ENCODE measurements at regions not wholly inside any gene's neighbourhood (a gene's known extent, or its start where the extent isn't known, plus 50 kb on each side); places are given as distances from the start of the nearest gene placed in this dataset.

DNA sequence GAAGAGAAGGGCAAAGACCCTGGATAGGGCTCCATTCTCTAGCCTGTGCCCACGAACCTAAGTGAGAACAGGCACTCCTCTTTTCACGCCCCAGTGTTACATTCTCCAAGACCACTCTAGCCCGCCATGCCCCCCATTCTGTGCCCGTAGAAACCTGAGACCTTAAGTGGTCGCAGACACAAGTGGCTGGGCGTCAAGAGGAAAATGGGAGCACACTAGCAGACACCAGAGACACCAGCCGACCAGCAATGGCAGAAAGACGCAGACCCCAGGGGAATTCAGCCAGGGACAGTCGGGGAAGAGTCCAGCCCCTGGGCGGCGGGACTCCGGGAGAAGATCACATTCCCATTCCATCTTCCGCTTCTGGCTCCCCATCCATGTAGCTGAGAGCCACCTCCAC is 2027.9 kb downstream of the PCDH7 start:
- H3K4me3 Mint-ChIP-seq, result no peak overlapping the region
- no peaks in the 10 kb centered on the region for H3K27me3 Mint-ChIP-seq
- H3K36me3 Mint-ChIP-seq, result no peaks in the 10 kb centered on the region
- H3K27ac Mint-ChIP-seq, result no peak overlapping the region
- no peaks in the 10 kb centered on the region for H3K4me1 Mint-ChIP-seq
- H3K9me3 Mint-ChIP-seq, result no peaks in the 10 kb centered on the region

DNA sequence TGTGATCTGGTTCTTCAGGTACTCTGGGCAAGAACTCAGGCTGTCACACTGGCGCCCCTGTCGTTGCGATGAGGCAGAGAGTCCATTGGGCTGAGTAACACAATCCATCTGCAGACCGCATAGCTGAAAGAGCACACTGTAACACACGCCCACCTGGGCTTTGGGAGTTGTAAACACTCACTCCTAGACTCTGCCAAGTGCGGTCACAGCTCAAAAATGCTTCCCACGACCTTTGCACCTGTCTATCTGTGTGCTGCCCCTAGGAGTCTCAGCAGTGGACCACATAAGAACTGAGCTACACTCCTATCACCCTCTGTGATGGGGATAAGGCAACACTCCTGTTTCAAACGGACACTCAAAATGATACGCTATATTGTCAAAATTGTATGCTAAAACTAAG is 2028.3 kb downstream of the PCDH7 start:
- H3K27me3 Mint-ChIP-seq, result no peaks in the 10 kb centered on the region
- H3K4me3 Mint-ChIP-seq, result no peak overlapping the region
- H3K36me3 Mint-ChIP-seq, result no peaks in the 10 kb centered on the region
- H3K9me3 Mint-ChIP-seq, result no peaks in the 10 kb centered on the region
- H3K4me1 Mint-ChIP-seq, result no peaks in the 10 kb centered on the region
- H3K27ac Mint-ChIP-seq, result no peak overlapping the region

GRCh38 chr4:32752962-32753361 is 2032.8 kb downstream of the PCDH7 start:
- Mint-ChIP-seq H3K4me1 (no peaks in the 10 kb centered on the region), H3K9me3 (peaks cover 16% of the 10 kb centered on the region), H3K27me3 (no peaks in the 10 kb centered on the region), H3K36me3 (no peaks in the 10 kb centered on the region), H3K27ac (no peak overlapping the region), H3K4me3 (no peak overlapping the region)

GRCh38 chr4:32768664-32769389 is 2048.7 kb downstream of the PCDH7 start:
- no peaks in the 10 kb centered on the region for H3K27me3 Mint-ChIP-seq
- no peak overlapping the region for H3K27ac Mint-ChIP-seq
- no peaks in the 10 kb centered on the region for H3K4me1 Mint-ChIP-seq
- H3K4me3 Mint-ChIP-seq, result no peak overlapping the region
- peaks cover 5% of the 10 kb centered on the region for H3K9me3 Mint-ChIP-seq
- H3K36me3 Mint-ChIP-seq, result no peaks in the 10 kb centered on the region

DNA sequence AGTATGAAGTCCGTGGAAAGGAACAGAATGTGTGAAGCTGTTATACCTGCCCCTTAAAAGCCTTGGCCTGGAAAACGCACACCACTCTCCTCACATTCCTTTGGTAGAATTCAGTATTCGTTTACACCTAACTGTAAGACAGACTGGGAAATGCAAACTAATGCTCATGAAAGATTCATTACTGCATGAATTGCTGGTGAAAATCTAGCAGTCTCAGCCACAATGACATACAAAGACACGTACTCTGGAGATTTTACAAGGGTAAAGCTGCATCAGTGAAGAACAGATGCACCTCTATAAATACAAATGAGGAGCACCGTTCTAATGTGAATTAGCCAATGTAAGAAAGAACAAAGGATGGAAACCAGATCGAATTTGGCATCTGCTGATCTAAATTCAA is 2051.3 kb downstream of the PCDH7 start:
- H3K9me3 Mint-ChIP-seq, result peaks cover 5% of the 10 kb centered on the region
- H3K36me3 Mint-ChIP-seq, result no peaks in the 10 kb centered on the region
- no peaks in the 10 kb centered on the region for H3K27me3 Mint-ChIP-seq
- H3K4me3 Mint-ChIP-seq, result no peak overlapping the region
- no peak overlapping the region for H3K27ac Mint-ChIP-seq
- H3K4me1 Mint-ChIP-seq, result no peaks in the 10 kb centered on the region

GRCh38 chr4:32775049-32775448 is 2054.9 kb downstream of the PCDH7 start:
- no peaks in the 10 kb centered on the region for H3K27me3 Mint-ChIP-seq
- no peak overlapping the region for H3K4me3 Mint-ChIP-seq
- no peaks in the 10 kb centered on the region for H3K4me1 Mint-ChIP-seq
- H3K9me3 Mint-ChIP-seq, result peaks cover 14% of the 10 kb centered on the region
- H3K36me3 Mint-ChIP-seq, result no peaks in the 10 kb centered on the region
- H3K27ac Mint-ChIP-seq, result no peak overlapping the region

DNA sequence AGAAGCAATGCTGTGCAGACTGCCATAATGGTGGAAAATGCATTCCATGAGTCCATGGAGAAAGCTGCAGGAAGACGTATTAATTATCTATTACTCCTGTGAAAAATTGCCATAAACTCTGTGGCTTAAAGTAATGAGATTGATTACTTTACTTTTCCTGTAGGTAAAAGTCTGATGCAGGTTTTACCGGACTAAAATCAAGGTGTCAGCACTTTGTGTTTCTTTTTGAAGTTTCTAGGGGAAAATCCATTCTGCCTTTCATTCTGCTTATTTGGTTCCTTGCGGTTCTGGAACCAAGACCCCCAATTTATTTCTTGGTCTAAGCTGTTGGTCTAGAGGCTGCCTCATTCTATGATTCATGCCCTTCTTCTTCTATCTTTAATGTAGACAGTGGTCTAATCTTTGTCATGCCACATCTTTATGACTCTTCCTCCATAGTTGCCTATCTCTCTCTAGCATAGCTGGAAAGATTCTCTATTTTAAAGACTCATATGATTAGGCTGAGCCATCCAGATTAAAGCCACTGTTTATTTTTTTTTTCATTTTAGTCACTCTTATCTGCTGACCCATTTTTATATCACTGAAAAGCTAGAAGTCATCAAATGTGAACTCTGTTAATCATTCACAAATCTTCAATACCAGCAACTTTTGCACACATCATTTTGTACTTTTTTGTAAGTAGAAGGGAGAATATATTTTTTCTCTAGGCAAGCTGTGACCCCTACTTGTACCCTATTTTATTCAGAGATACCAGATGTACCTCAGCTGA is 2056.4 kb downstream of the PCDH7 start:
- no peak overlapping the region for H3K4me3 Mint-ChIP-seq
- no peaks in the 10 kb centered on the region for H3K27me3 Mint-ChIP-seq
- peaks cover 14% of the 10 kb centered on the region for H3K9me3 Mint-ChIP-seq
- no peaks in the 10 kb centered on the region for H3K4me1 Mint-ChIP-seq
- H3K27ac Mint-ChIP-seq, result no peak overlapping the region
- no peaks in the 10 kb centered on the region for H3K36me3 Mint-ChIP-seq

DNA sequence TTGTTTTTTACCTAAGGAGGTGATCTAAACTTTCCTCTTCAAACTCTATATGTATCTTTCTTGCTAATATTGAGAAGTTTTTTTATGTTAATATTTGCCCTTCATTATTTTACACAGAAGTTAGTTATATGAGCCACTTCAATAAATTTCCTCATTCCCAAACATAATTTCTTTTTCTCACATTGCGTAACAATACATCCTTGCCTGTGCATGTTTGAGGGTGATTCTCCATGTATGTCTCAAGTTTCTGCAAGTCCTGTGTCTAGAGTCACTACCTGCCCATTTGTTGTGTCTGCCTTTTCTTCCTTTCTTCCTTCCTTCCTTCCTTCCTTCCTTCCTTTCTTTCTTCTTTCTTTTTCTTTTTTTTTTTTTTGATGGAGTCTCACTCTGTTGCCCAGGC is 2057.9 kb downstream of the PCDH7 start:
- H3K4me3 Mint-ChIP-seq, result no peak overlapping the region
- H3K27me3 Mint-ChIP-seq, result no peaks in the 10 kb centered on the region
- H3K4me1 Mint-ChIP-seq, result no peaks in the 10 kb centered on the region
- H3K27ac Mint-ChIP-seq, result no peak overlapping the region
- peaks cover 14% of the 10 kb centered on the region for H3K9me3 Mint-ChIP-seq
- H3K36me3 Mint-ChIP-seq, result no peaks in the 10 kb centered on the region

DNA sequence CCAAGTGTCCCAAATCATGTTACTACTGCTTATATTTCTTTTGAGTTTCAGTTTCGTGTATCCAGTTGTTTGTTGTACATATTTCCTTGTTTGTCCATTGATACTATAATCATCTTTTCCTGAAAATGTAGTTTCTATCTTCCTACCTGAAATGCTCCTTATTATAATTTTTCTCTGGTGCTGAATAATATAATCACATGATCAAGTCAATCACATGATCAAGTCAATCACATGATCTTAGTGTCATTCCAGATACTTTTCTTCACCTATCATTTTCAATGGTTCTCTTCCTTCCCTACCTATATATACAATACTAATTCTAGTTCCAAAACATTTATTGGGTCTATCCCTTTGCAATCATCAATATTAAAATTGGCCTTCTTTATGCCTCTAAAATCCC is 2058.8 kb downstream of the PCDH7 start:
- Mint-ChIP-seq H3K27ac (no peak overlapping the region), H3K4me3 (no peak overlapping the region), H3K27me3 (no peaks in the 10 kb centered on the region), H3K36me3 (no peaks in the 10 kb centered on the region), H3K9me3 (peaks cover 14% of the 10 kb centered on the region), H3K4me1 (no peaks in the 10 kb centered on the region)

DNA sequence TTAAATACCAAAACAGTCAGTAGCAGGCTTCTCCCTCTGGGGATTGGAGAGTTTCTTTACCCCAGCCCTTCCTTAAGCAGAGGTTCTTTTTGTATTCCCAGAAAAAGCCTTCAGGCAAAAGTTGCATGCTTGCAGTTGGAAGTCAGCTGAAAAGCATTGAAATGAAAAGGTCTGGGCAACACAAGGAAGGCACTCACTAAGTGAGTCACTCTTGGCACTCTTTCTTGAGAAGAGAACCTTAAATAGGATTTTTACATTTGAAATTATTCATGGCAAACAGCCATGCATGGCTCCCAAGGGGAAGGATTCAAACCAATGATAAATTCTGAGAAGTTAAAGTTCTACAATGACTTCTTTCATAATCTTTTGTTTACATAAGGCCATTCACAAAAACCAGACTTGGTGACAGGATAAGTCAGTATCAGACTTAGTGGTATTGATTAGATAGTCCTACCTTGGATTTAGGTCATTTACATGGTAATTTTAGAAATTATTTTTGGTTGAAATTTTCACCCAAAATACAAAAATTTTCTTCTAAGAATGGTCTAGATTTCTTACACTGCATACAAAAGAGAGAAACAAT is 2068.9 kb downstream of the PCDH7 start:
- H3K36me3 Mint-ChIP-seq, result no peaks in the 10 kb centered on the region

DNA sequence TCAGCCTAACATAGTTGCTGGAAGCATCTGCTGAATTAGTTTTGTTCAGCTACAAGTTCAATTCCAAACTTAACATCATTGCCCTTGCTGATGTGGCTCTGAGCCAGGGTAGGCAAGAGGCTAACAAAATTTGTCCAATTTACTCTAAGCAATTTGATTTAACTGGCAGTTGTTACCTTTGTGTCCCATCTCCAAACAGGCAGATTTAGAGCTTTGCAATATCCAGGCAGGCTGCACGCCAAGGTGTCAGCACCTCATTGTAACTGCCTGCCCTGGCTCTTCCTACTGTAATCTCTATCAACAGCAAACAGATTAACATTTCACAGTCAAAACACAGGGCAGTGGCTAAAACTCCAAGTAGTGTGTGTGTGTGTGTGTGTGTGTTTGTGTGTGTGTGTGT is 2070.6 kb downstream of the PCDH7 start:
- Mint-ChIP-seq H3K27me3 (no peaks in the 10 kb centered on the region), H3K4me3 (no peak overlapping the region), H3K27ac (no peak overlapping the region), H3K9me3 (peaks cover 4% of the 10 kb centered on the region), H3K36me3 (no peaks in the 10 kb centered on the region), H3K4me1 (no peaks in the 10 kb centered on the region)

More for the DNA sequence above, 2068.9 kb downstream of the PCDH7 start:
- H3K27me3 Mint-ChIP-seq, result no peaks in the 10 kb centered on the region
- H3K27ac Mint-ChIP-seq, result no peak overlapping the region
- no peak overlapping the region for H3K4me3 Mint-ChIP-seq
- no peaks in the 10 kb centered on the region for H3K4me1 Mint-ChIP-seq
- H3K9me3 Mint-ChIP-seq, result peaks cover 4% of the 10 kb centered on the region

GRCh38 chr4:32798471-32799159 is 2078.4 kb downstream of the PCDH7 start:
- H3K36me3 Mint-ChIP-seq, result no peaks in the 10 kb centered on the region
- H3K27me3 Mint-ChIP-seq, result no peaks in the 10 kb centered on the region
- H3K4me1 Mint-ChIP-seq, result no peaks in the 10 kb centered on the region
- H3K4me3 Mint-ChIP-seq, result no peak overlapping the region
- no peaks in the 10 kb centered on the region for H3K9me3 Mint-ChIP-seq
- no peak overlapping the region for H3K27ac Mint-ChIP-seq

DNA sequence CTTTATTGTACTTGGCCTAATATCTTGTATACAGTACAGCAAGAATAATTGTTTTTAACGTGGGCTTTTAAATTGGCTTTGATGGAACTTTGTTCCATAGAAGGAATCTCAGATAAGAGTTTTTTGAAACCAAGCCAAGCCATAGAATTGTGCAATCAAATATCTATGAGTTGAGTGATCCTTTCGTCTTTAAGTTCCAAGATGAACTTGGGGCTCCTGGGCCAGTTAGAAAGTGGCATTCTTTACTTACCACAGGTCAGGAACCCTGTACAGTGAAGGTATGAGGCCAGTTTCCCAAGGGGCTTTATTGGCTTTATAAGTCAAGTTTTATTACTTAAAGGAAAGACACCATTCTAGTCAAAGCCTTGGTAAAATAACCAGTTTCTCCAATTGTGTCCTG is 2104.2 kb downstream of the PCDH7 start:
- no peaks in the 10 kb centered on the region for H3K36me3 Mint-ChIP-seq
- no peaks in the 10 kb centered on the region for H3K27me3 Mint-ChIP-seq
- H3K4me1 Mint-ChIP-seq, result no peaks in the 10 kb centered on the region
- H3K9me3 Mint-ChIP-seq, result no peaks in the 10 kb centered on the region
- no peak overlapping the region for H3K4me3 Mint-ChIP-seq
- H3K27ac Mint-ChIP-seq, result no peak overlapping the region

GRCh38 chr4:32826169-32826568 is 2106.0 kb downstream of the PCDH7 start:
- Mint-ChIP-seq H3K27me3 (no peaks in the 10 kb centered on the region), H3K4me3 (no peak overlapping the region), H3K4me1 (no peaks in the 10 kb centered on the region), H3K27ac (no peak overlapping the region), H3K9me3 (no peaks in the 10 kb centered on the region), H3K36me3 (no peaks in the 10 kb centered on the region)

- no peaks in the 10 kb centered on the region for H3K4me1 Mint-ChIP-seq
- H3K4me3 Mint-ChIP-seq, result no peak overlapping the region
- H3K36me3 Mint-ChIP-seq, result no peaks in the 10 kb centered on the region
- no peaks in the 10 kb centered on the region for H3K27me3 Mint-ChIP-seq
- no peak overlapping the region for H3K27ac Mint-ChIP-seq
- no peaks in the 10 kb centered on the region for H3K9me3 Mint-ChIP-seq
Observed at GRCh38 chr4:32830160-32830559, 2110.0 kb downstream of the PCDH7 start.

DNA sequence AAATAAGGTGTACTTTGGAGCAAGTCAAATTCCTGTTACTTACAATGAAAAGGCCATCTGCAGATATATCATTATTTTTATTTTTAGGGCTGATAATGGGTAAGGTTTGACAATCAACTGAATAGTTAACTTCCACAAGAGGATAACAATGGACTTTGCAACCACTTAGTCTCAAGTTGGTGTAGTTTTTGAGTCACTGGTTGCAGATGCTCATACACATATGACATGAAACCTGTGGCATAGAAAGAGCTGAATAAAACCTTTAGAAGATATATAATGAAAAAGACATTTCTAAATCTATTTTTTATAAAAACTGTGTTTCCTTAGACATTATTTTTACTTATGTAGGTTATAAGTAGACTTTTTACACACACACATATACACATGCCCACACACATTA is 2110.9 kb downstream of the PCDH7 start:
- no peaks in the 10 kb centered on the region for H3K9me3 Mint-ChIP-seq
- no peaks in the 10 kb centered on the region for H3K36me3 Mint-ChIP-seq
- no peak overlapping the region for H3K27ac Mint-ChIP-seq
- H3K4me3 Mint-ChIP-seq, result no peak overlapping the region
- no peaks in the 10 kb centered on the region for H3K4me1 Mint-ChIP-seq
- H3K27me3 Mint-ChIP-seq, result no peaks in the 10 kb centered on the region

Measured in activated naive CD4-positive, alpha-beta T cell treated with anti-CD3 and anti-CD28 coated beads, Interleukin-2, amount 50 U/mL, for 24 hours (primary cell).